ENCODE measurements at regions not wholly inside any gene's neighbourhood (a gene's known extent, or its start where the extent isn't known, plus 50 kb on each side); places are given as distances from the start of the nearest gene placed in this dataset.

GRCh38 chr7:18081617-18082016, 54.0 kb upstream of the PRPS1L1 start:
- no peak overlapping the region for H3K4me3 ChIP-seq (ENCODE audit: low read depth, low read length)
- TF ChIP-seq, protein P1, sequence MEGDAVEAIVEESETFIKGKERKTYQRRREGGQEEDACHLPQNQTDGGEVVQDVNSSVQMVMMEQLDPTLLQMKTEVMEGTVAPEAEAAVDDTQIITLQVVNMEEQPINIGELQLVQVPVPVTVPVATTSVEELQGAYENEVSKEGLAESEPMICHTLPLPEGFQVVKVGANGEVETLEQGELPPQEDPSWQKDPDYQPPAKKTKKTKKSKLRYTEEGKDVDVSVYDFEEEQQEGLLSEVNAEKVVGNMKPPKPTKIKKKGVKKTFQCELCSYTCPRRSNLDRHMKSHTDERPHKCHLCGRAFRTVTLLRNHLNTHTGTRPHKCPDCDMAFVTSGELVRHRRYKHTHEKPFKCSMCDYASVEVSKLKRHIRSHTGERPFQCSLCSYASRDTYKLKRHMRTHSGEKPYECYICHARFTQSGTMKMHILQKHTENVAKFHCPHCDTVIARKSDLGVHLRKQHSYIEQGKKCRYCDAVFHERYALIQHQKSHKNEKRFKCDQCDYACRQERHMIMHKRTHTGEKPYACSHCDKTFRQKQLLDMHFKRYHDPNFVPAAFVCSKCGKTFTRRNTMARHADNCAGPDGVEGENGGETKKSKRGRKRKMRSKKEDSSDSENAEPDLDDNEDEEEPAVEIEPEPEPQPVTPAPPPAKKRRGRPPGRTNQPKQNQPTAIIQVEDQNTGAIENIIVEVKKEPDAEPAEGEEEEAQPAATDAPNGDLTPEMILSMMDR (IDR thresholded peaks at IDR 0.05; ENCODE audit: low read depth, low read length, missing control alignments), result no peak
- in situ Hi-C loops (cut with HindIII; ENCODE audit: low sequenced_read_pairs), result no loop called here

GRCh38 chr7:18082169-18082568, 54.5 kb upstream of the PRPS1L1 start:
- in situ Hi-C loops (cut with HindIII; ENCODE audit: low sequenced_read_pairs), result no loop called here
- no peak overlapping the region for H3K4me3 ChIP-seq (ENCODE audit: low read depth, low read length)
- DNase-seq (ENCODE audit: low read depth), result no peak
- TF ChIP-seq, protein P1 (IDR thresholded peaks at IDR 0.05; ENCODE audit: low read depth, low read length, missing control alignments), result no peak

More at GRCh38 chr7:18081617-18082016, 54.0 kb upstream of the PRPS1L1 start:
- DNase-seq (ENCODE audit: low read depth), result no peak

- H3K4me3 ChIP-seq (ENCODE audit: low read depth, low read length), result peak overlapping the region; percentile 60
- no peak for DNase-seq (ENCODE audit: low read depth)
- TF ChIP-seq, protein P1 (IDR thresholded peaks at IDR 0.05; ENCODE audit: low read depth, low read length, missing control alignments), result no peak
- in situ Hi-C loops (cut with HindIII; ENCODE audit: low sequenced_read_pairs), result no loop called here
Observed at GRCh38 chr7:18086165-18087025, 58.7 kb upstream of the PRPS1L1 start.

GRCh38 chr7:18087026-18087686, 59.5 kb upstream of the PRPS1L1 start:
- H3K4me3 ChIP-seq (ENCODE audit: low read depth, low read length), result peak overlapping the region; percentile 60
- TF ChIP-seq, protein P1 (IDR thresholded peaks at IDR 0.05; ENCODE audit: low read depth, low read length, missing control alignments), result no peak
- DNase-seq (ENCODE audit: low read depth), result no peak
- in situ Hi-C loops (cut with HindIII; ENCODE audit: low sequenced_read_pairs), result no loop called here

GRCh38 chr7:18087687-18088078, 60.0 kb upstream of the PRPS1L1 start:
- DNase-seq (ENCODE audit: low read depth), result no peak
- in situ Hi-C loops (cut with HindIII; ENCODE audit: low sequenced_read_pairs), result no loop called here
- TF ChIP-seq, protein P1 (IDR thresholded peaks at IDR 0.05; ENCODE audit: low read depth, low read length, missing control alignments), result no peak
- peak overlapping the region; percentile 60 for H3K4me3 ChIP-seq (ENCODE audit: low read depth, low read length)

GRCh38 chr7:18096087-18096486, 68.4 kb upstream of the PRPS1L1 start:
- no peak for DNase-seq (ENCODE audit: low read depth)
- TF ChIP-seq, protein P1 (IDR thresholded peaks at IDR 0.05; ENCODE audit: low read depth, low read length, missing control alignments), result no peak
- no peak overlapping the region for H3K4me3 ChIP-seq (ENCODE audit: low read depth, low read length)
- in situ Hi-C loops (cut with HindIII; ENCODE audit: low sequenced_read_pairs), result no loop called here

Data from astrocyte of the cerebellum (primary cell).